GM18507 (cell line): ENCODE measurements at regions not wholly inside any gene's neighbourhood (a gene's known extent, or its start where the extent isn't known, plus 50 kb on each side); places are given as distances from the start of the nearest gene placed in this dataset.

Source experiments
- DNase-seq: peaks from one replicate; pipeline ENCODE4 v3.0.0; 2011; ENCODE audit warnings: low read depth; ENCODE audit not compliant: insufficient read length; ENCODE audit errors: extremely low spot score
- FAIRE-seq: peaks from 2 replicates; lab custom pipeline; 2011; peaks lifted over from hg19 to GRCh38; lab: Jason Lieb, UNC

DNA sequence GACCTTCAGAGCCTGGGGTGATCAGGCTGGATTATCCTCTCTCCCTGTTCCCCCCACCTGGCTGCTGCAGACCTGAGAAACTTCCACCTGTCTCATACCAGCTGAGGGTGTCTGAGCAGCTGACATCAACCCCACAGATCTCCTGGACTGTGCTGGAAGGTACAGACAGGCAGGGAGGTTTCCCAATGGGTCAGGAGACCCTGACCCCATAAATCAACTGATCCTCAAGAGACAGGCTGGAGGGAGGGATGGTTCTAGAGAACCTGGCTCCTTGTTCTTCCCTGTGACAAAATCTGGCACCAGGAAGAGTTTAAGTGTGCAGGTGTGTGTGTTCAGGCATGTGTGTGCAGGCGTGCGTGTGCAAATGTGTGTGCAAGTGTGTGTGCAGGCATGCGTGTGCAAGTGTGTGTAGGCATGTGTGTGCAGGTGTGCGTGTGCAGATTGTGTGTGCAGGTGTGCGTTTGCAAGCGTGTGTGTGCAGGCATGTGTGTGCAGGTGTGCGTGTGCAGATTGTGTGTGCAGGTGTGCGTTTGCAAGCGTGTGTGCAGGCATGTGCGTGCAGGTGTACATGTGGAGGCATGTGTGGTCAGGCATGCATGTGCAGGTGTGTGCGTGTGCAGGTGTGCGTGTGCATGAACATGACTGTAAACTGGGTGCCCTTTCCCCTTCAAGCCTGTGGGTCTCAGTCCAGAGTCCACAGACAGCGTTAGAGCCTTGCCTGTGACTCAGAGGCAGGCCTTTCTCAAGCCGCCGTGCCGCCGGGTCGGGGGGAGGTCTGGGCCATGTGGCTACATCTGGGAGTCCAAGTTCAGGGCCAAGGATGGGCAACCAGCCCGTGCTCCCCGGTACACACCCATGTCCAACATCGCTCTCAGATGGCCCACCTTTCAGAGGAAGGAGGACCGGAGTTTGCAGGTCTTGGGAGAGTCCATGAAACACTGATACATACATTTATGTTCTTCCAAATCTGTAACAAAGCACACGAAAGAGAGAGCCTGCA lies 50.1 kb upstream of the ELN start:
- no peak for FAIRE-seq
- no peak for DNase-seq
